PC-9 (cell line): ENCODE measurements at regions not wholly inside any gene's neighbourhood (a gene's known extent, or its start where the extent isn't known, plus 50 kb on each side); places are given as distances from the start of the nearest gene placed in this dataset.

ENCODE experiments used
- BruUV-seq: library from RNA; stranded (reverse); fragments of 400-500 nt; replicated peaks from 2 replicates; lab custom pipeline; 2021; lab: Mats Ljungman, UMichigan
- CTCF ChIA-PET: fragments of 300-600 bp; sonication (Branson Sonifier 250); formaldehyde crosslinking; loops from one replicate; lab custom pipeline; 2022; ENCODE audit warnings: antibody characterized with exemption; lab: Charles Lee
- POLR2A ChIA-PET: fragments of 300-600 bp; sonication (Branson Sonifier 250); formaldehyde crosslinking; loops from one replicate; lab custom pipeline; 2022; ENCODE audit warnings: antibody characterized with exemption; ENCODE audit not compliant: unreplicated experiment; lab: Charles Lee
- DNase-seq, 2 experiments: peaks; one replicate each; pipeline versions ENCODE4 v3.0.0 to v3.0.0-alpha.2; 2015 to 2022; ENCODE audit warnings: mixed read lengths in 1 of 2
- H2AFZ ChIP-seq: fragments of 200-600 bp; sonication (generic); 2 replicates; pipeline ENCODE4 v1.8.1; 2017; ENCODE audit warnings: antibody characterized with exemption
- H3F3A ChIP-seq: fragments of 200-600 bp; sonication (generic); 2 replicates; pipeline ENCODE4 v1.8.1; 2017; ENCODE audit warnings: antibody characterized with exemption, mild to moderate bottlenecking, low read depth; ENCODE audit not compliant: insufficient read depth
- H3K27ac ChIP-seq: fragments of 200-600 bp; sonication (generic); 2 replicates; pipeline ENCODE4 v1.6.1; 2016; ENCODE audit warnings: mixed run types
- H3K27me3 ChIP-seq: fragments of 200-600 bp; sonication (generic); 2 replicates; pipeline ENCODE4 v1.6.1; 2016; ENCODE audit warnings: low read depth, mixed run types; ENCODE audit not compliant: insufficient read depth
- H3K36me3 ChIP-seq: fragments of 200-600 bp; sonication (generic); 2 replicates; pipeline ENCODE4 v1.6.1; 2016; ENCODE audit warnings: low read depth, mixed run types
- H3K4me1 ChIP-seq: fragments of 200-600 bp; sonication (generic); replicated peaks from 2 replicates; pipeline ENCODE4 v1.6.1; 2016; ENCODE audit warnings: mixed run types; ENCODE audit not compliant: insufficient read depth
- H3K4me2 ChIP-seq: fragments of 200-600 bp; sonication (generic); 2 replicates; pipeline ENCODE4 v1.6.1; 2017; ENCODE audit warnings: mixed run types
- H3K4me3 ChIP-seq: fragments of 200-600 bp; sonication (generic); 2 replicates; pipeline ENCODE4 v1.6.1; 2016; ENCODE audit warnings: mixed run types
- H3K79me2 ChIP-seq: fragments of 200-600 bp; sonication (generic); 2 replicates; pipeline ENCODE4 v1.6.1; 2017; ENCODE audit warnings: low read depth, mixed run types
- H3K9me2 ChIP-seq: fragments of 200-600 bp; sonication (generic); 2 replicates; pipeline ENCODE4 v1.8.1; 2017; ENCODE audit warnings: mild to moderate bottlenecking; ENCODE audit not compliant: insufficient read depth
- H3K9me3 ChIP-seq: fragments of 200-600 bp; sonication (generic); 2 replicates; pipeline ENCODE4 v1.8.1; 2016; ENCODE audit warnings: low read depth; ENCODE audit not compliant: insufficient read depth
- H4K20me1 ChIP-seq: fragments of 200-600 bp; sonication (generic); 2 replicates; pipeline ENCODE4 v1.8.1; 2017; ENCODE audit not compliant: insufficient read depth
- CTCF ChIP-seq: fragments of 200-600 bp; sonication (generic); conservative IDR thresholded peaks from 2 replicates; pipeline ENCODE4 v1.6.1; 2017; ENCODE audit warnings: mixed run types, antibody characterized with exemption, mild to moderate bottlenecking, moderate library complexity
- EZH2 ChIP-seq: fragments of 200-600 bp; sonication (generic); IDR thresholded peaks from 2 replicates; pipeline ENCODE4 v1.8.0; 2017; ENCODE audit warnings: antibody characterized with exemption, low read depth
- intact Hi-C: fragments of 100-400 bp; cut with micrococcal nuclease; formaldehyde crosslinking; loops from one replicate; pipeline ENCODE4 v1.10.0; 2022; ENCODE audit not compliant: unreplicated experiment

- DNase-seq: peak; percentile 50 to 68
- CTCF ChIA-PET: no interaction called here
- intact Hi-C loops: loop anchor here (1.0 to 10.0 kb wide), 2 partner anchors 108 to 244 kb away; no protein-coding TSS in a partner anchor
Observed at GRCh38 chr21:28636752-28637691, 355.7 kb downstream of the LTN1 start.

GRCh38 chr21:28635541-28635940 is 357.1 kb downstream of the LTN1 start:
- no peaks in the 10 kb centered on the region for H3K36me3 ChIP-seq
- H2AFZ ChIP-seq: no peak overlapping the region
- peaks cover 13% of the 10 kb centered on the region; the same call in 1 of the 2 replicates for H3F3A ChIP-seq
- ChIA-PET CTCF (no interaction called here), POLR2A (no interaction called here)
- intact Hi-C loops: loop anchor here (10.0 kb wide), 1 partner anchor 109 kb away; no protein-coding TSS in a partner anchor
- no peak for TF ChIP-seq CTCF
- TF ChIP-seq EZH2: no peak
- no peak overlapping the region for H3K27ac ChIP-seq
- no peaks in the 10 kb centered on the region for H4K20me1 ChIP-seq
- no peak overlapping the region for H3K4me2 ChIP-seq
- no peaks in the 10 kb centered on the region for H3K9me2 ChIP-seq
- peaks cover 21% of the 10 kb centered on the region for H3K4me1 ChIP-seq
- H3K4me3 ChIP-seq: no peak overlapping the region
- H3K79me2 ChIP-seq: no peaks in the 10 kb centered on the region
- peaks cover 6% of the 10 kb centered on the region; the same call in 1 of the 2 replicates for H3K9me3 ChIP-seq
- no peak for DNase-seq
- no TSS peak for BruUV-seq
- no peaks in the 10 kb centered on the region for H3K27me3 ChIP-seq

More at GRCh38 chr21:28636752-28637691, 355.7 kb downstream of the LTN1 start:
- Histone ChIP-seq H3F3A (peaks cover 13% of the 10 kb centered on the region; the same call in 1 of the 2 replicates), H3K4me3 (no peak overlapping the region), H3K79me2 (no peaks in the 10 kb centered on the region), H2AFZ (peak overlapping the region; percentile 74), H3K27me3 (no peaks in the 10 kb centered on the region), H3K9me2 (no peaks in the 10 kb centered on the region), H3K9me3 (peaks cover 6% of the 10 kb centered on the region; the same call in 1 of the 2 replicates), H3K4me2 (peak overlapping the region; percentile 53), H3K27ac (peak overlapping the region; percentile 80), H3K4me1 (peaks cover 21% of the 10 kb centered on the region), H3K36me3 (no peaks in the 10 kb centered on the region), H4K20me1 (no peaks in the 10 kb centered on the region)
- POLR2A ChIA-PET: interaction anchor here (0.6 kb wide), 1 partner anchor 64 kb away, joined by 3 read pairs; no protein-coding TSS in a partner anchor
- TF ChIP-seq CTCF: no peak
- no peak for TF ChIP-seq EZH2
- no TSS peak for BruUV-seq

GRCh38 chr21:28633839-28634555 is 358.7 kb downstream of the LTN1 start:
- Histone ChIP-seq H3K9me2 (no peaks in the 10 kb centered on the region), H3K27ac (no peak overlapping the region), H3K4me2 (no peak overlapping the region), H4K20me1 (no peaks in the 10 kb centered on the region), H3K36me3 (no peaks in the 10 kb centered on the region), H3K79me2 (no peaks in the 10 kb centered on the region), H3F3A (peaks cover 13% of the 10 kb centered on the region; the same call in 1 of the 2 replicates), H2AFZ (no peak overlapping the region), H3K9me3 (peaks cover 6% of the 10 kb centered on the region; the same call in 1 of the 2 replicates), H3K4me1 (peaks cover 21% of the 10 kb centered on the region), H3K27me3 (no peaks in the 10 kb centered on the region), H3K4me3 (no peak overlapping the region)
- TF ChIP-seq EZH2 (no peak), CTCF (no peak)
- ChIA-PET POLR2A (no interaction called here), CTCF (no interaction called here)
- intact Hi-C loops: loop anchor here (10.0 kb wide), 1 partner anchor 111 kb away; no protein-coding TSS in a partner anchor
- no peak for DNase-seq
- no TSS peak for BruUV-seq
